Adrenal gland (tissue), 5 donors: ENCODE measurements at regions not wholly inside any gene's neighbourhood (a gene's known extent, or its start where the extent isn't known, plus 50 kb on each side); places are given as distances from the start of the nearest gene placed in this dataset.

Experiments
- POLR2A ChIP-seq, 2 donors: fragments of 450-650 bp; IDR thresholded peaks; one replicate each; pipeline ENCODE4 v1.6.1; 2017; ENCODE audit warnings: antibody characterized with exemption in 2 of 2, mild to moderate bottlenecking in 2 of 2, moderate library complexity in 1 of 2
- TF ChIP-seq, protein P1 (sequence below), 6 experiments: fragments of 450-650 bp in 4 of 6; fragments of 200-600 bp in 2 of 6; sonication (generic) in 1 of 6; IDR thresholded peaks; 1 replicate in 5 of 6; 2 replicates in 1 of 6; pipeline versions ENCODE4 v1.5.1 to v1.8.0; 2016 to 2021; ENCODE audit warnings: antibody characterized with exemption in 6 of 6, mild to moderate bottlenecking in 2 of 6, moderate library complexity in 1 of 6
- donor health status: DM: no; HTN: no; CAD: no.

DNA sequence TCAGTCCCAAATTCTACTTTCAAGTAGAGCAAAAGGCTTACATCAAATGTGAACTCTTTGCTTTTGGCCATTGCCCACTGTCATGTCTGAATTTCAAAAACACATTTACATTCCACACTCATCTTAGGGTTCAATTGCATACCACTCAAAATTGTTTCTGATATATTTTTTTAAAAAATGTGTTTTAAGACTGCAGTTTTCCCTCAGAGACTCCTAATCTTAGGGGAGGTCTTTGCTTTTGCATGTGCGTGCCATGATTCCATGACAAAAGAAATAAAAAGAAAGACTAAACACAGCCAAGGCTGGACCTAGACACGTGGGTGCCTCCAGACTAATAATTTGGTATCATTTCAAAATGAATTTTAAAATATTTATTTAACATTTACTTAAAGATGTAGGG is 396.8 kb upstream of the RASGRP1 start:
- TF ChIP-seq, protein P1, sequence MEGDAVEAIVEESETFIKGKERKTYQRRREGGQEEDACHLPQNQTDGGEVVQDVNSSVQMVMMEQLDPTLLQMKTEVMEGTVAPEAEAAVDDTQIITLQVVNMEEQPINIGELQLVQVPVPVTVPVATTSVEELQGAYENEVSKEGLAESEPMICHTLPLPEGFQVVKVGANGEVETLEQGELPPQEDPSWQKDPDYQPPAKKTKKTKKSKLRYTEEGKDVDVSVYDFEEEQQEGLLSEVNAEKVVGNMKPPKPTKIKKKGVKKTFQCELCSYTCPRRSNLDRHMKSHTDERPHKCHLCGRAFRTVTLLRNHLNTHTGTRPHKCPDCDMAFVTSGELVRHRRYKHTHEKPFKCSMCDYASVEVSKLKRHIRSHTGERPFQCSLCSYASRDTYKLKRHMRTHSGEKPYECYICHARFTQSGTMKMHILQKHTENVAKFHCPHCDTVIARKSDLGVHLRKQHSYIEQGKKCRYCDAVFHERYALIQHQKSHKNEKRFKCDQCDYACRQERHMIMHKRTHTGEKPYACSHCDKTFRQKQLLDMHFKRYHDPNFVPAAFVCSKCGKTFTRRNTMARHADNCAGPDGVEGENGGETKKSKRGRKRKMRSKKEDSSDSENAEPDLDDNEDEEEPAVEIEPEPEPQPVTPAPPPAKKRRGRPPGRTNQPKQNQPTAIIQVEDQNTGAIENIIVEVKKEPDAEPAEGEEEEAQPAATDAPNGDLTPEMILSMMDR (IDR thresholded peaks at IDR 0.05), result no peak
- no peak for TF ChIP-seq POLR2A (IDR thresholded peaks at IDR 0.05)
